CD14-positive monocyte (primary cell): ENCODE measurements at regions not wholly inside any gene's neighbourhood (a gene's known extent, or its start where the extent isn't known, plus 50 kb on each side); places are given as distances from the start of the nearest gene placed in this dataset.

Experiments used
- DNase-seq, 3 donors: peaks; one replicate each; pipeline ENCODE4 v3.0.0-alpha.2; 2011 to 2022
- H2AFZ ChIP-seq: 2 replicates; pipeline ENCODE4 v1.6.0; 2012; ENCODE audit warnings: mild to moderate bottlenecking, low read depth, low read length, inconsistent platforms; ENCODE audit not compliant: insufficient read depth, poor library complexity, severe bottlenecking
- H3K27ac ChIP-seq, 2 donors: 1 replicate in 1 of 2; 2 replicates in 1 of 2; pipeline ENCODE4 v1.5.1; 2012 to 2013; ENCODE audit warnings: low read length in 2 of 2, control low read depth in 1 of 2, inconsistent platforms in 1 of 2, low read depth in 1 of 2, mild to moderate bottlenecking in 1 of 2
- H3K27me3 ChIP-seq, 2 donors: one replicate each; pipeline versions ENCODE4 v1.6.0 to v1.6.1; 2011 to 2013; ENCODE audit warnings: low read length in 2 of 2; ENCODE audit not compliant: control insufficient read depth in 2 of 2, insufficient read depth in 2 of 2
- H3K36me3 ChIP-seq, 2 donors: replicated peaks in 1 of 2; 1 replicate in 1 of 2; 2 replicates in 1 of 2; pipeline versions ENCODE4 v1.5.1 to v1.6.1; 2012 to 2013; ENCODE audit warnings: low read length in 2 of 2, control low read depth in 1 of 2, inconsistent platforms in 1 of 2, mild to moderate bottlenecking in 1 of 2; ENCODE audit not compliant: insufficient read depth in 2 of 2, control insufficient read depth in 1 of 2
- H3K4me1 ChIP-seq, 2 donors: 1 replicate in 1 of 2; 2 replicates in 1 of 2; pipeline versions ENCODE4 v1.5.1 to v1.6.1; 2012 to 2013; ENCODE audit warnings: low read length in 2 of 2, control low read depth in 1 of 2, inconsistent platforms in 1 of 2, mild to moderate bottlenecking in 1 of 2, moderate library complexity in 1 of 2; ENCODE audit not compliant: insufficient read depth in 2 of 2, control insufficient read depth in 1 of 2
- H3K4me2 ChIP-seq: replicated peaks from 2 replicates; pipeline ENCODE3; 2012; ENCODE audit warnings: low read length, moderate library complexity, mild to moderate bottlenecking; ENCODE audit not compliant: poor library complexity, severe bottlenecking; ENCODE audit errors: extremely low read depth
- H3K4me3 ChIP-seq, 3 experiments: fragments of 200-600 bp in 1 of 3; sonication (generic) in 1 of 3; replicated peaks in 1 of 3; 1 replicate in 2 of 3; 2 replicates in 1 of 3; pipeline ENCODE4 v1.5.1; 2011 to 2013; ENCODE audit warnings: low read length in 3 of 3, mild to moderate bottlenecking in 3 of 3, control low read depth in 2 of 3, low read depth in 2 of 3, inconsistent platforms in 1 of 3, moderate library complexity in 1 of 3
- H3K79me2 ChIP-seq: 2 replicates; pipeline ENCODE4 v1.6.0; 2012; ENCODE audit warnings: mild to moderate bottlenecking, control low read depth, inconsistent platforms, low read length, moderate library complexity; ENCODE audit not compliant: insufficient read depth
- H3K9ac ChIP-seq: 2 replicates; pipeline ENCODE4 v1.6.0; 2017; ENCODE audit warnings: low read length, mild to moderate bottlenecking; ENCODE audit not compliant: insufficient read depth, poor library complexity, severe bottlenecking
- H3K9me3 ChIP-seq, 2 donors: replicated peaks in 1 of 2; 1 replicate in 1 of 2; 2 replicates in 1 of 2; pipeline versions ENCODE4 v1.5.1 to v1.6.1; 2012 to 2013; ENCODE audit warnings: low read length in 2 of 2, control low read depth in 1 of 2; ENCODE audit not compliant: control insufficient read depth in 1 of 2, insufficient read depth in 1 of 2
- H4K20me1 ChIP-seq: 2 replicates; pipeline ENCODE4 v1.6.0; 2012; ENCODE audit warnings: mild to moderate bottlenecking, low read length, control low read depth, moderate library complexity; ENCODE audit not compliant: insufficient read depth
- H3K27ac Mint-ChIP-seq, 7 donors: one replicate each; pipeline ENCODE4 v1.8.0; 2020; ENCODE audit warnings: mild to moderate bottlenecking in 7 of 7, mixed read lengths in 7 of 7, moderate library complexity in 6 of 7, inconsistent platforms in 2 of 7
- H3K27me3 Mint-ChIP-seq, 3 donors: one replicate each; pipeline ENCODE4 v1.8.0; 2021 to 2022; ENCODE audit warnings: low read depth in 3 of 3, mild to moderate bottlenecking in 3 of 3, mixed read lengths in 3 of 3, moderate library complexity in 3 of 3, inconsistent platforms in 1 of 3
- H3K36me3 Mint-ChIP-seq, 2 donors: one replicate each; pipeline ENCODE4 v1.8.0; 2020; ENCODE audit warnings: mixed read lengths in 2 of 2, inconsistent platforms in 1 of 2, mild to moderate bottlenecking in 1 of 2
- H3K4me1 Mint-ChIP-seq: one replicate; pipeline ENCODE4 v1.8.0; 2020; ENCODE audit warnings: mild to moderate bottlenecking, mixed read lengths
- H3K4me3 Mint-ChIP-seq, 2 donors: one replicate each; pipeline ENCODE4 v1.8.0; 2020; ENCODE audit warnings: mild to moderate bottlenecking in 2 of 2, mixed read lengths in 2 of 2, moderate library complexity in 1 of 2
- H3K9me3 Mint-ChIP-seq, 7 donors: one replicate each; pipeline ENCODE4 v1.8.0; 2020 to 2022; ENCODE audit warnings: mixed read lengths in 7 of 7, mild to moderate bottlenecking in 6 of 7, moderate library complexity in 6 of 7, inconsistent platforms in 2 of 7
- CTCF ChIP-seq: fragments of 200-600 bp; IDR thresholded peaks from one replicate; pipeline ENCODE4 v1.8.0; 2022; ENCODE audit warnings: antibody characterized with exemption, mild to moderate bottlenecking
- WGBS: methylation state at CpG from one replicate; pipeline ENCODE4 v1.1.5; 2013; ENCODE audit warnings: missing lambda C conversion rate; ENCODE audit not compliant: insufficient coverage; 5-methylcytosine and 5-hydroxymethylcytosine counted together
- intact Hi-C, 2 donors: fragments of 100-400 bp; cut with micrococcal nuclease; formaldehyde crosslinking; loops; one replicate each; pipeline versions ENCODE4 v1.15.0 to v1.15.1; 2023

GRCh38 chr1:168892931-168893330, 163.9 kb upstream of the DPT start:
- no peaks in the 10 kb centered on the region for H3K36me3 ChIP-seq
- no peaks in the 10 kb centered on the region for H3K79me2 ChIP-seq
- no peak overlapping the region for H3K27ac ChIP-seq
- peaks cover 7% of the 10 kb centered on the region in 2 donors for H3K9me3 ChIP-seq
- no peak for DNase-seq
- no peak overlapping the region for H2AFZ ChIP-seq
- no peaks in the 10 kb centered on the region for H3K27me3 ChIP-seq
- no peaks in the 10 kb centered on the region for H3K36me3 Mint-ChIP-seq
- no peak overlapping the region for H3K27ac Mint-ChIP-seq
- H3K4me1 Mint-ChIP-seq, result no peaks in the 10 kb centered on the region
- no peak overlapping the region for H3K9ac ChIP-seq
- no CpG with 5 or more reads among the region's 3 CpGs for WGBS
- no peaks in the 10 kb centered on the region for H4K20me1 ChIP-seq
- H3K27me3 Mint-ChIP-seq, result peaks cover 0 to 5% (median 4%) of the 10 kb centered on the region in 3 donors
- no peak overlapping the region for H3K4me2 ChIP-seq
- H3K9me3 Mint-ChIP-seq, result peaks cover 0 to 14% (median 2%) of the 10 kb centered on the region in 7 donors
- no peak overlapping the region for H3K4me3 ChIP-seq
- no peak overlapping the region for H3K4me3 Mint-ChIP-seq
- no peak for TF ChIP-seq CTCF
- H3K4me1 ChIP-seq, result no peaks in the 10 kb centered on the region
- intact Hi-C loops, result no loop called here

DNA sequence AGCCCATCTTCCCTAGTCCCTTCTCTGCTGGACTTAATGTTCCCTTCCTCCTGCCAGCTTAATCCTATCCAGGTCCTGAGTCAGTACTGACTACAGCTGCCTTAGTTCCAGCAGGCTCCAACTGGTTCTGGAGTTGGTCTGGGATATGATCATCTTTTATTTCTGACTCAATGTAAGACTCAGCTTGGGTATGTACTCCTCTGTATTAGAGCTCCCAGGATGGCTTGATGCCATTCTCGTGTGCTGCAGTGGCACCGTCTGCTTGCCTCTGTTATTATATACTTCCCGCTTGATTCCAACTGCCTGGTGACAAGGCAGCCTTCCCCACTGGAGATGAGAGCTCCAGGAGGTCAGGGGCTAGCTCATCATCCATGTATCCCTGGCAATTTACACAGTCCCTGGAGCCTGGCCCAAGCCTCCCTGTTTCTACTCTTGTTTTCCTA, 164.4 kb upstream of the DPT start:
- H3K27me3 ChIP-seq, result no peaks in the 10 kb centered on the region
- H3K9me3 Mint-ChIP-seq, result peaks cover 0 to 10% (median under 1%) of the 10 kb centered on the region in 7 donors
- no peak for DNase-seq
- intact Hi-C loops, result no loop called here
- H4K20me1 ChIP-seq, result no peaks in the 10 kb centered on the region
- no peak overlapping the region for H3K4me2 ChIP-seq
- H3K27ac ChIP-seq, result no peak overlapping the region
- H3K4me3 ChIP-seq, result no peak overlapping the region
- H3K9ac ChIP-seq, result no peak overlapping the region
- no peaks in the 10 kb centered on the region for H3K79me2 ChIP-seq
- H2AFZ ChIP-seq, result no peak overlapping the region
- H3K9me3 ChIP-seq, result peaks cover 2 to 4% of the 10 kb centered on the region in 2 donors
- no peak for TF ChIP-seq CTCF
- 97% methylated on average over 3 of the region's 3 CpGs for WGBS
- no peaks in the 10 kb centered on the region for H3K36me3 ChIP-seq
- no peaks in the 10 kb centered on the region for H3K36me3 Mint-ChIP-seq
- H3K4me3 Mint-ChIP-seq, result no peak overlapping the region
- peaks cover 0 to 5% (median 4%) of the 10 kb centered on the region in 3 donors for H3K27me3 Mint-ChIP-seq
- H3K4me1 Mint-ChIP-seq, result no peaks in the 10 kb centered on the region
- no peak overlapping the region for H3K27ac Mint-ChIP-seq
- H3K4me1 ChIP-seq, result no peaks in the 10 kb centered on the region
